GM18870 (cell line): ENCODE measurements at regions not wholly inside any gene's neighbourhood (a gene's known extent, or its start where the extent isn't known, plus 50 kb on each side); places are given as distances from the start of the nearest gene placed in this dataset.

Experiments
- ATAC-seq: cut with Tn5 transposase; IDR thresholded peaks from one replicate; pipeline ENCODE4 v1.9.1; 2021; ENCODE audit warnings: moderate library complexity; ENCODE audit not compliant: unreplicated experiment

GRCh38 chr4:157564771-157565170, 344.2 kb downstream of the GRIA2 start:
- ATAC-seq: no peak

GRCh38 chr4:157564218-157564617, 343.7 kb downstream of the GRIA2 start:
- no peak for ATAC-seq

GRCh38 chr4:157558016-157558415, 337.5 kb downstream of the GRIA2 start:
- no peak for ATAC-seq

- no peak for ATAC-seq
These were observed 329.5 kb downstream of the GRIA2 start for GRCh38 chr4:157550028-157550427.

- ATAC-seq: no peak
These were observed 307.4 kb downstream of the GRIA2 start for GRCh38 chr4:157527954-157528353.

GRCh38 chr4:157521906-157522305, 301.4 kb downstream of the GRIA2 start:
- no peak for ATAC-seq

- no peak for ATAC-seq
These were observed 294.2 kb downstream of the GRIA2 start for GRCh38 chr4:157514711-157515110.

- ATAC-seq: no peak
These were observed 288.8 kb downstream of the GRIA2 start for GRCh38 chr4:157509341-157509740.

GRCh38 chr4:157502656-157503055, 282.1 kb downstream of the GRIA2 start:
- no peak for ATAC-seq

GRCh38 chr4:157459785-157460184, 239.3 kb downstream of the GRIA2 start:
- no peak for ATAC-seq

- no peak for ATAC-seq
These were observed 226.7 kb downstream of the GRIA2 start for GRCh38 chr4:157447195-157447594.

GRCh38 chr4:157444014-157444413, 223.5 kb downstream of the GRIA2 start:
- ATAC-seq: no peak

GRCh38 chr4:157443537-157443936, 223.0 kb downstream of the GRIA2 start:
- no peak for ATAC-seq

GRCh38 chr4:157425897-157426296, 205.4 kb downstream of the GRIA2 start:
- ATAC-seq: no peak

GRCh38 chr4:157423526-157424020, 203.0 kb downstream of the GRIA2 start:
- no peak for ATAC-seq

GRCh38 chr4:157421365-157421764, 200.8 kb downstream of the GRIA2 start:
- no peak for ATAC-seq
